Smooth muscle cell (in vitro differentiated cells): ENCODE measurements at regions not wholly inside any gene's neighbourhood (a gene's known extent, or its start where the extent isn't known, plus 50 kb on each side); places are given as distances from the start of the nearest gene placed in this dataset.
"Not testable (repeated sequence)": the region's sequence is repeated elsewhere in the genome, so short reads cannot be mapped to it uniquely, and the experiment has no call there.

Experiments used
- DNase-seq: peaks from one replicate; lab custom pipeline; 2025; ENCODE audit not compliant: unreplicated experiment; lab: John Stamatoyannopoulos, UW
- H2AFZ ChIP-seq: fragments of 200-600 bp; sonication (generic); 2 replicates; pipeline ENCODE4 v1.6.0; 2016; ENCODE audit warnings: antibody characterized with exemption, low read depth, mild to moderate bottlenecking
- H3F3A ChIP-seq: fragments of 200-600 bp; sonication (generic); 2 replicates; pipeline ENCODE4 v1.6.0; 2017; ENCODE audit warnings: antibody characterized with exemption, low read depth
- H3K27ac ChIP-seq: fragments of 200-600 bp; sonication (generic); 2 replicates; pipeline ENCODE4 v1.5.1; 2016; ENCODE audit warnings: low read depth, mild to moderate bottlenecking
- H3K27me3 ChIP-seq: fragments of 200-600 bp; sonication (generic); 2 replicates; pipeline ENCODE4 v1.6.1; 2016; ENCODE audit warnings: low read depth, mild to moderate bottlenecking
- H3K36me3 ChIP-seq: fragments of 200-600 bp; sonication (generic); 2 replicates; pipeline ENCODE4 v1.5.1; 2016; ENCODE audit warnings: low read depth
- H3K4me1 ChIP-seq: fragments of 200-600 bp; sonication (generic); 2 replicates; pipeline ENCODE4 v1.5.1; 2016; ENCODE audit warnings: low read depth
- H3K4me2 ChIP-seq: fragments of 200-600 bp; sonication (generic); 2 replicates; pipeline ENCODE4 v1.6.0; 2016; ENCODE audit warnings: mild to moderate bottlenecking
- H3K4me3 ChIP-seq: fragments of 200-600 bp; sonication (generic); 2 replicates; pipeline ENCODE4 v1.5.1; 2016; ENCODE audit warnings: mild to moderate bottlenecking
- H3K79me2 ChIP-seq: fragments of 200-600 bp; sonication (generic); 2 replicates; pipeline ENCODE4 v1.6.0; 2016; ENCODE audit warnings: low read depth, mild to moderate bottlenecking
- H3K9ac ChIP-seq: fragments of 200-600 bp; sonication (generic); 2 replicates; pipeline ENCODE4 v1.6.0; 2016; ENCODE audit warnings: low read depth
- H3K9me3 ChIP-seq: fragments of 200-600 bp; sonication (generic); replicated peaks from 2 replicates; pipeline ENCODE4 v1.5.1; 2016; ENCODE audit warnings: low read depth
- H4K20me1 ChIP-seq: fragments of 200-600 bp; sonication (generic); 2 replicates; pipeline ENCODE4 v1.6.0; 2016; ENCODE audit warnings: low read depth
- WGBS: methylation state at CpG from one replicate; pipeline ENCODE4 v1.1.7; 2016; ENCODE audit warnings: low lambda C conversion rate; 5-methylcytosine and 5-hydroxymethylcytosine counted together
- TF ChIP-seq, protein P1 (sequence below): fragments of 200-600 bp; sonication (generic); IDR thresholded peaks from 2 replicates; pipeline ENCODE4 v1.5.1; 2017; ENCODE audit warnings: borderline replicate concordance, mild to moderate bottlenecking, antibody characterized with exemption; ENCODE audit not compliant: insufficient read depth, poor library complexity, severe bottlenecking

DNA sequence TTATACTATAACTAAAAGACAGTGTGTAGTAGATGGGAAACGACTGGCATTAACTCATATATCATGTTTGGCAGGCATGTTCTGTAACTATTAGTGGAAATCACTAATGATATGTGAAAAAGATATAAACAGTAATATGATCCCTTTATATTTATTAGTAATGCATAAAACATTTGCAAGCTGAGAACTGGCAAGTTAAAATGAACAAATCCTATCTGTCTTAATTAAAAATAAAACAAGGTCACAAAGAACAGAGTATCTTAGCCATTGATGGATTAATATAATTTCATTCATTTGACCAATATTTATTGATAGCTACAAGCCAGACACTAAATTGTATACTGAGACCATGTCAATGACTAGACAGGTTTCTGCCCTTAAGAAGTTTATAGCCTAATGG lies 154.5 kb downstream of the CRPPA start:
- Histone ChIP-seq H3K36me3 (no peaks in the 10 kb centered on the region), H3F3A (no peaks in the 10 kb centered on the region), H3K27me3 (no peaks in the 10 kb centered on the region), H3K4me2 (no peak overlapping the region), H3K4me1 (peaks cover 2% of the 10 kb centered on the region), H3K9ac (no peak overlapping the region), H2AFZ (no peak overlapping the region), H3K4me3 (no peak overlapping the region), H3K79me2 (no peaks in the 10 kb centered on the region), H3K9me3 (no peaks in the 10 kb centered on the region), H3K27ac (no peak overlapping the region), H4K20me1 (no peaks in the 10 kb centered on the region)
- DNase-seq: no peak
- WGBS: 90% methylated on average over 1 of the region's 1 CpG
- TF ChIP-seq, protein P1, sequence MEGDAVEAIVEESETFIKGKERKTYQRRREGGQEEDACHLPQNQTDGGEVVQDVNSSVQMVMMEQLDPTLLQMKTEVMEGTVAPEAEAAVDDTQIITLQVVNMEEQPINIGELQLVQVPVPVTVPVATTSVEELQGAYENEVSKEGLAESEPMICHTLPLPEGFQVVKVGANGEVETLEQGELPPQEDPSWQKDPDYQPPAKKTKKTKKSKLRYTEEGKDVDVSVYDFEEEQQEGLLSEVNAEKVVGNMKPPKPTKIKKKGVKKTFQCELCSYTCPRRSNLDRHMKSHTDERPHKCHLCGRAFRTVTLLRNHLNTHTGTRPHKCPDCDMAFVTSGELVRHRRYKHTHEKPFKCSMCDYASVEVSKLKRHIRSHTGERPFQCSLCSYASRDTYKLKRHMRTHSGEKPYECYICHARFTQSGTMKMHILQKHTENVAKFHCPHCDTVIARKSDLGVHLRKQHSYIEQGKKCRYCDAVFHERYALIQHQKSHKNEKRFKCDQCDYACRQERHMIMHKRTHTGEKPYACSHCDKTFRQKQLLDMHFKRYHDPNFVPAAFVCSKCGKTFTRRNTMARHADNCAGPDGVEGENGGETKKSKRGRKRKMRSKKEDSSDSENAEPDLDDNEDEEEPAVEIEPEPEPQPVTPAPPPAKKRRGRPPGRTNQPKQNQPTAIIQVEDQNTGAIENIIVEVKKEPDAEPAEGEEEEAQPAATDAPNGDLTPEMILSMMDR: no peak

DNA sequence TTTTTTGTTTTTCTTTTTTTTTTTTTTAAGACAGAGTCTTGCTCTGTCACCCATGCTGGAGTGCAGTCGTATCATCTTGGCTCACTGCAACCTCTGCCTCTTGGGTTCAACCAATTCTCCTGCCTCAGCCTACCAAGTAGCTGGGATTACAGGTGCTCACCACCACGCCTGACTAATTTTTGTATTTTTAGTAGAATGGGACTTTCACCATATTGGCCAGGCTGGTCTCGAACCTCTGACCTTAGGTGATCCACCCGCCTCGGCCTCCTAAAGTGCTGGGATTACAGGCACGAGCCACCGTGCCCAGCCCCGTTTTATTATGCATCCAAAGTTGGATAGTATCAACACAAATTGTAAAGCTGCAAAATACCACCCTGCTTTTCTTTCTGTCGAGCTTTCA lies 154.9 kb downstream of the CRPPA start:
- H4K20me1 ChIP-seq, H3K4me3 ChIP-seq, H3K4me1 ChIP-seq, H3K36me3 ChIP-seq, H3K27ac ChIP-seq, H3K9ac ChIP-seq, H3K9me3 ChIP-seq, H3K4me2 ChIP-seq, H3K79me2 ChIP-seq, H2AFZ ChIP-seq, H3F3A ChIP-seq, H3K27me3 ChIP-seq, DNase-seq: not testable (repeated sequence)
- 86% methylated on average over 9 of the region's 9 CpGs for WGBS

DNA sequence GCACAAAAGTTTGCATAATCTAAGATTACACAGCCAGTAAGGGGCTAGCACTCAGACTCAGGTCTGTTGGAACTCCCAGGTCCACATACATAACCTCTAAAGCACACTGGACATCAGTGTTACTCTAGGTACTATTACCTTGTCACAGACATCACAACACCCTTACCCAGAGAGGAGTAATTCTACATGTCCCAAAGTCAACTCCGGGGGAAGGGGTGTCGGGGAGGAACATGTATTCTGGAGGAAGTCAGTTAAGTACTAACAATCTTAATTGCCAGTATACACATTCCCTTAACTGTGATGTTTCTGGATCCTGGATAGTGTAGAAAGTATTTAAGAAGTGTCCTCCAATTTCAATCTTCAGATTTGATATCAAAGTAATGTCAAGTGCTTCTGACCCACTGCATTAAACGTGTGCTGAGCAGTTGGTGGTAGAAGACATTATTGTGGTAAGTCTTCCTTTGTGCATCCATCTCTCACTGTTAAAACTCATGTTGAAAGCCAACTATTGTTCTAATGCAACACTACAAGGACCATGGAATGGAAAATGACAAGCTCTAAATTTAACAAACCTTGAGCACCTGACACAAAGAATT lies 155.4 kb downstream of the CRPPA start:
- Histone ChIP-seq H3K9me3 (no peaks in the 10 kb centered on the region), H2AFZ (no peak overlapping the region), H3K36me3 (no peaks in the 10 kb centered on the region), H3K9ac (no peak overlapping the region), H3K27me3 (no peaks in the 10 kb centered on the region), H4K20me1 (no peaks in the 10 kb centered on the region), H3K27ac (no peak overlapping the region), H3K4me3 (no peak overlapping the region), H3K4me1 (no peaks in the 10 kb centered on the region), H3K4me2 (no peak overlapping the region), H3F3A (no peaks in the 10 kb centered on the region), H3K79me2 (no peaks in the 10 kb centered on the region)
- whole genome bisulfite sequencing: 94% methylated on average over 3 of the region's 3 CpGs
- TF ChIP-seq, protein P1: no peak
- no peak for DNase-seq

DNA sequence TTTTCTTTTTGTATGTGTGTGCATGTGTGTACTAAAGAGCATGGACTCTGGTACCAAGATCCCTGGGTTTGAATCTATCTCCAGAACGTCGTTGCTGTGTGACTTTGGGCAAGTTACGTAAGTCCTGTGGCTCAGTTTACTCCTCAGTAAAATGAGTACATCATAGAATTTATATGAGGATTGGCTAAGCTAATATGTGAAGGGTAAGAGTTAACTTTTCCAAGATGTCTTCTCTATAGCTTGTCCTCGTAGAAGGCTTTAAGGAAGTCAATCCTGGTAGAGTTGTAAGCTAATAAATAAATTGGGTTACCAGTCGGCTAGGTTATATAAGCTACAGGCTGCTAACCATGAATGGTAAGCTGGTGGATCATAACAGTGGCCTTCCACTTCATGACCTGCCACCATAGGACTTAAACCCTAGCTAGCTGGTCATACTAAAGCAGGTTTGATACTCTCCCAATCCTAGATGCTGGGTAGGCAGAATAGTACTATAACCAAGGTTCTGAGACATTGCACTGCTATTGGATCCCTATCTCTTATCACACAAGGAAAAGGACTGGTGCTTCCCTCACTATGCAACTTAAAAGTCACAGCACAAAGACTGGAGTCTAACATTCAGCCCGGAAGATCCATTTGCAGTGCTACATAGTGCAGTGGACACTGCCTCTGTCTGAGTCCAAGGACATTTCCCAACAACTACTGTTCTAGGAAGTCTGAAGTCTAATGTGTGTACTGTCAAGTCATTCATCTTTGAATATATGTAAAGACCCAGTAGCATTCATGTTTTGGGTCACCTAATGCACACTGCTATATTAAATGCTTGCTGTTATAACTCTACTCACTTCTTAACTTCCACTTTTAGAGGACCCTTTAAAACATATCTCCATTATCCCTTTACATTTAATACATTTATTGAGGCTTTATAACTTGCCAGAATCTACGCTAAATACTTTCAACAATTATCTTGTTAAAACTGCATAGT lies 156.2 kb downstream of the CRPPA start:
- Histone ChIP-seq H3K9ac (no peak overlapping the region), H3K4me2 (no peak overlapping the region), H3K27me3 (no peaks in the 10 kb centered on the region), H3K4me1 (no peaks in the 10 kb centered on the region), H3K27ac (no peak overlapping the region), H2AFZ (no peak overlapping the region), H3K9me3 (no peaks in the 10 kb centered on the region), H3K36me3 (no peaks in the 10 kb centered on the region), H4K20me1 (no peaks in the 10 kb centered on the region), H3K4me3 (no peak overlapping the region), H3F3A (no peaks in the 10 kb centered on the region), H3K79me2 (no peaks in the 10 kb centered on the region)
- TF ChIP-seq, protein P1: no peak
- no peak for DNase-seq
- 81% methylated on average over 7 of the region's 7 CpGs for WGBS
